Hepatocyte (in vitro differentiated cells): ENCODE measurements at regions not wholly inside any gene's neighbourhood (a gene's known extent, or its start where the extent isn't known, plus 50 kb on each side); places are given as distances from the start of the nearest gene placed in this dataset.

Experiments used
- CTCF ChIP-seq: fragments of 200-600 bp; sonication (generic); IDR thresholded peaks from 2 replicates; pipeline ENCODE4 v1.5.1; 2016; ENCODE audit warnings: antibody characterized with exemption, mild to moderate bottlenecking; ENCODE audit not compliant: poor library complexity
- EZH2 ChIP-seq: fragments of 200-600 bp; sonication (generic); IDR thresholded peaks from 2 replicates; pipeline ENCODE4 v1.6.1; 2016; ENCODE audit warnings: antibody characterized with exemption, mild to moderate bottlenecking, borderline replicate concordance

GRCh38 chr22:48493733-48494132 is 1333.9 kb downstream of the BRD1 start:
- TF ChIP-seq CTCF = no peak
- TF ChIP-seq EZH2 = no peak
